GM18499 (cell line): ENCODE measurements at regions not wholly inside any gene's neighbourhood (a gene's known extent, or its start where the extent isn't known, plus 50 kb on each side); places are given as distances from the start of the nearest gene placed in this dataset.

ENCODE experiments used
- ATAC-seq: cut with Tn5 transposase; IDR thresholded peaks from one replicate; pipeline ENCODE4 v1.9.1; 2021; ENCODE audit warnings: moderate number of reproducible peaks; ENCODE audit not compliant: insufficient read depth, unreplicated experiment

DNA sequence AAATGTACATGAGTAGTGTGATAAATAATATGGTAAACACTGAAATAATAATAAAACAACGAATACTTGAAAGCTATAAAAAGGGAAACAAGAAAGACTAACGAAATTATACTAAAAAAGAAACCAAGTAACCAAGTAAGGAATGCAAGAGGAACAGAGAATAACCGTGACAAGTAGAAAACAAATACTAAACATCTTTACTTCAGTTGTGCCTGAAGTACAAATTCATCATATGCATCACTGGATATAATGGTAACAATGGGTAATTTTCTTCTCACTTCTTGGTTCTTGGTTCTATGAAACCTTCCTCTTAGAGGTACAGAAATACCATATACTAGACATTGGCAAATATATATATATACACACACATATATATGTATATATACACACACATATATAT, 1093.6 kb upstream of the B3GALT2 start:
- peak; percentile 96 for ATAC-seq

DNA sequence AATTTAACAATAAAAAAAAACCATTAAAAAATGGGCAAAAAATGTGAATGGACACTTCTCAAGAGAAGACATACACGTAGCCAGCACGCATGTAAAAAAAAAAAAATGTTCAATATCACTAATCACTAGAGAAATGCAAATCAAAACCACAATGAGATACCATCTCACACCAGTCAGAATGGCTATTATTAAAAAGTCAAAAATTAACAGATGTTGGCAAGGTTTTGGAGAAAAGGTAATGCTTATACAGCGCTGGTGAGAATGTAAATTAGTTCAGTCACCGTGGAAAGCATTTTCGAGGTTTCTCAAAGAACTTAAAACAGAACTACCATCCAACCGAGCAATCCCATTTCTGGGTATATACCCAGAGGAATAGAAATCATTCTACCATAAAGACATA, 1091.5 kb upstream of the B3GALT2 start:
- peak; percentile 41 for ATAC-seq

DNA sequence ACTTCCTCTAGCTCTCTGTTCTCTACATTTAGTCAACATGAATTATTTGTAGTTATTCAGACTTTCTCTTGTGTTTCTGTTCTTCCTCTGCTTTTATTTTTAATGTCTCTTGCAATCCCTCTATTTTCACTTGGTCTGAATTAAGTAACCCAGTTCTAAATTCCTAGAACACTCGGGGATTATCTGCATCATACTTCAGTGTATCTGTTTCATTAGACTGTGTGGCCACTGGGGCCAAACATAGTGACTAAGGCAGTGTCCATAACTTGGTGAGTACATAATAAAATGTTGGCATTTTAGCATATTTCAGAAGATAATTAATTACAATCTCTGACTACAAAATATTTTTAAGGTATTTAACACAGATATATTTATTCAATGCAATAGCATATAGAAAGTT, 1087.2 kb upstream of the B3GALT2 start:
- ATAC-seq = no peak

DNA sequence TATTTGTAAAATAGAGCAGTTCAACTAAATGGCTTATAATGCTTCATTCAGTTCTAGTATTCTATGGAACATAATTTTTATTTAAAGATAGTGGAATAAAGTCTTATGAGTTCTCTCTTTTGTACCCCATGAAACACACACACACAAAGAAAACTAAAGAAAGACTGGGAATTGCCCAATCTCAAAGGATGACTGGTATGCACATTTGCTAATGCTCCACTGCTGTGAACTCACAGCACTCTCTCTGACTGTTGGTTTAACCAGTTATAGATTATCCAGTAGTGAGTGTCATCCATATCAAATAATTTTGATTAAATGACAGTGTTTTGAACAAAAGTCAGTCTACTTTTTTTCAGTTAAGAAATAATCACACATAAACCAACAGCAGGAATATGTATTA, 1082.4 kb upstream of the B3GALT2 start:
- no peak for ATAC-seq

DNA sequence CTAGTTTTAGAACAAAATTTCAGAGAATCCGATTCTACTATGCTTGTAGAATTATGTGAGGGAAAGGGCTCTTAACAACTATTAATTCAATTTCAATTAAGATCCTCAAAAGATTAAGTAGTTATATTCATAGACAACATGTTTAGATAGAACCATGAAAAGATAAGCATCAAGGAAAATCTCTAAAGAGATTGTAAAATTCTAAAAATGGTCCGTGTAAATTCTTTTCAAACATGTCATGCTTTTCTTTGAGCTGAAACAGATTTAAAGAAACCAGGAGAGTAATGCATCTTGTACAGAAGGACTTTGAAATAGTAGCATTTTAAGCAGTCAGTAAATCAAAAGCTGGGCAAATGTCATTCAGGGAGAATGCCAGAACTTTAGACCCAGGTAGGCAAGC, 1080.6 kb upstream of the B3GALT2 start:
- ATAC-seq = no peak

DNA sequence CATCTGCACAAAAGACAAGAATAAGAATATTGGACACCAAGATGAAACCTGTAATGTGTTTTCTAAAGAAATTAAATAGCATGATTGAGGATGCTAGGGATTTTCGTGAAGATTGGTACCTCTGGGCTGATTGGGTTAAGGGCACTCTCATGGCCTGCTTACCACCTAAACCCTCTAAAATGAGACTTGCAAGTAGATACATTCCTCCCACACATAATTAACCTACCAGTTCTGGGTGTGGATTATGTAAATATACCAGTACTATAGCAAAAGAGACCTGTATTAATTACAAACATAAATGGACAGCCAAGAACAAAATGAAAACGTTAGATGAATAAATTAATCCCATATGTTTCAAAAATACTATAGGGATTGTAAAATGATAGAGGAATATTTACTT, 1069.6 kb upstream of the B3GALT2 start:
- no peak for ATAC-seq

DNA sequence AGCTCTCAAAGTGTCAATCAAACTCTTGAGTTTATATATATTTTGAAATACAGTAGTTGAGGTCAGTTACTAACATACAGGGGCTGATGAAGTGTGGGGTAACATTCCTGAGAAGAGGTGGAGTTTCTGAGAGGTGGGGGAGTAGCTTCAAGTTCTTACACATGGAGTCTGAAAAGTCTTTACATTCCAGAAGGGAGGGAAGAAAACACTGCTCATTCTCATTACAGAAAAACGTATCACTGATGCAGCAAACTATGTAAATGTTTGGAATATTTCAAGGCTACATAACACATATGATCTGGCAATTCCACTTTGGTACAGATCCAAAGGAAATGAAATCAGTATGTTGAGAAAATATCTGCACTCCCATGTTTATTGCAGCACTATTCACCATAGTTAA, 1065.8 kb upstream of the B3GALT2 start:
- no peak for ATAC-seq

DNA sequence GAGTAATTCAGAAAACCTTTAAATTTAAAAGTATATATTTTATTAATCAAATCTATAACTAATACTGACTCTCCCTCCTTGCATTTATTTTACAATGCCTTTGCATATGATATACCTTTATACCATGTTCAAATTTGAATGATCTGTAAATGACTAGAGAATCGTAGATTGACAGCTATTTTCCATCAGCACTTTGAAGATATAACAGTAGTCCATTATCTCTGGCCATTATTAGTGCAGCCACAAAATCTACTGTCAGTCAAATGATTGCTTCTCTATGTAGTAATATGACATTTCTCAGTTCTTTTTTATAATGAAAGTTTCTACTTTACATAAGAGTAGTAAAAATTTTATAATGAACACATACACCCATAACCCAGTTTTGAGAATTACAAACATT, 1054.8 kb upstream of the B3GALT2 start:
- ATAC-seq = no peak

DNA sequence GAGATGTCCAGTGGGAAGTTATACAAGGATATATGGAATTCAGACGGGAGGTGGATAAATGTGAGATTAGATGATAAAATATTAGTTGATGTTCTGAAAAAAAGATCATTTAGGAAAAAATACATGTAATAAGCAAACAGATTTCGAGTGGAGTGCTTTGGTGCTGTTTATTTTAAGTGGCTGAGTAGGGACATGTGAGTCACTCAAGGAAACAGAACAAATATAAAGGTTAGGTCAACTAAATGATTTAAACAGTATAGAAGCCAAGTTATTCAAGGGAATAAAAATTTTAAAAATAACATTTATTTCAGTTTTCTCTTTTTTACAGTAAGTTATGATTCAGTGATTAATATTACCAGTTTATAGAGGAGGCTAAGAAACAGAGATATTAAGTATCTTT, 1046.7 kb upstream of the B3GALT2 start:
- no peak for ATAC-seq

DNA sequence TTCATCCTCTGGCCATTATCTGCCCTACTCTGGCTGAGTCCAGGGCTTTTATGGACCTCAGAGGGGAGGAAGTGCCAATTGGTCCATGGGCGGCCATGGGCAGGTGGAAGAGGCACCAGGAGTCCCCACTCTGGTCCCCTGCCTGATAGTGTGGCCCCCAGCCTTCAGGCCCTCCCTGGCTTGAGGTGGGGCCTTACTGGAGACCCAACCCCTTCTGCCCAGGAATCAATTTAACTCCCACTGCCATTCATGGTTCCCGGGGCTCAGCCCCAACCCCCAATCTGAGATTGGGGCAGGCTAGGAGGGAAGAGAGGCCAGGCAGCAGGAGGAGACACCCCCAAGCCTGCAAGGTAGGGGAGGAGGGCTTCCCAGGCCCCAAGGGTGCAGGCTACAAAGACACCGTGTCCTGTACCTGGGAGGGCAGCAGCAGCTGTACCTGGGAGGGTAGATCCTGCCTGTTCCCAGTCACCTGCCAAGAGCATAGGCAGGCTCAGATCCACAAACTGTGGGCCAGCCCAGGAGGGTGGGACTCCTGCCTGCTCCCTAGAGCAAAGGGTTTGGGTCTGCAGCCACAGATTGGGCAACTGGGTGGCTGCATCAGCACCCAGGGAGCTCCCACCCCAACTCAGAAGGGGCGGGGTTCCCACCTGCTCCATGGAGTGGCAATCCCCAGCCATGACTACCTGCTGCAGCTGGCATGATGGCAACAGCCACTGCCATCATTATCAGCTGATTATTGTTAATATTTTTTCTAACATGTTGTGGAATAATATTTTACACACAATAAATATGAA, 1044.1 kb upstream of the B3GALT2 start:
- ATAC-seq = no peak

DNA sequence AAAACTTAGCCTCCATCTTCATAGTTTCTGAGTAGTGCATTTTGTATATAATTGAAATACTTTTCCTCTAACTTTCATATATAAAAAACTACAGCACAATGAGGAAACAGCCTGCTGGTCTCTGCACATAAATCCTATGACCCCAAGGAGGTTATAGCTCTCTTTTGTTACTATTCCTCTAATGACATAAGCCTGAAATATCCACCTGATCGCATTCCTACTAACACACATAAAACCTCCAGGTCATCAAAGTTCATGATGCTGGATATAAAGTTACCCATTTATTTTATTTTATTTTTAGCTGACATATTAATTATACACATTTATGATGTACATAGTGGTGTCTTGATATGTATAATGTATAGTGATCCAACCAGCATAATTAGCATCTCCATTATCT, 1042.0 kb upstream of the B3GALT2 start:
- ATAC-seq = no peak

DNA sequence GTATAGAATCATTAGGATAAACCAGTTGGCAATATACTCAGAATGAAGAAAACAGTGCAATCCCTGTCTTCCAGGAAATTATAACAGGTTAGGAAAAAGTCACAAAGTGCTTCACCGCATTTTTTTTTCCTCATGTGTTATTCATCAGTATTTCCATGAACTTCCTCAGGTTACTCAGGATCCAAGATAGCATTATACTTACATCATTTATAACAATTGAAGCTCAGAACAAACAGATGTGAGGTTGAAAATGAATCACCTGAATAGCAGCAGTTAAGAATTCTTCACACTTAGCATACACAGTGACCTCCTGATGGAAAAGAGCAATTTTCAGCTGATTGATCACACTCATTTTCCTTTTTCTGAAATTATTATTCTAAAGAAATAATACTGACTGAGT, 1040.7 kb upstream of the B3GALT2 start:
- no peak for ATAC-seq

DNA sequence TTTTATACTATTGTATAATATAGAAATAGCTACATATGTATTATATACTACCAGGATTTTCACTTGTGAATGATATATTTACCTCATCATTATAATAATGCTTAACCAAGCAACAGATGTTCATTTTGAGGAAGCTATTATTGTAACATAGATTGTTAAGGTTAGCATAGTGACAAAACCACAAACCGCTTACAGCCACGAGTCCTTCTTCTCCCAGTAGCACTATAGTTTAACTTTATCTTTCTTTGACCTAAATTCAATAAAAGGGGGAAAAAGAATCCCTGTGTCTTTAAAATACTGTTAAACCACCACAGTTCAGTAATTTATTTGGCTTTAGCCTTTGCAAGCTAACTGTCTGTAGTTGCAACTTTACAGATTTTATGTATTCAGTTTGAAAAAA, 1039.4 kb upstream of the B3GALT2 start:
- peak; percentile 93 for ATAC-seq

DNA sequence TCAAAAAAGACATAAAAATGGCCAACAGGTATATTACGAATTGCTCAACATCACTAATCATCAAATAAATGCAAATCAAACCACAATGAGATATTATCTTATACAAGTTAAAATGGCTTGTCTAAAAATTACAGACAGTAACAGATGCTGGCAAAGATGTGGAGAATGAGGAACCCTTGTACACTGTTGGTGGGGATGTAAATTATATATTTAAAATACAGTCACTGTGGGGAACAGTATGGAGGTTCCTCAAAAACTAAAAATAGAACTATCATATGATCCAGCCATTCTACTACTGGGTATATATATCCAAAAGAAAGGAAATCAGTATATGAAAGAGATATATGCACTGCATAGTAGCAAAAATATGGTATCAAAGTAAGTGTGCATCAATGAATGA, 1037.2 kb upstream of the B3GALT2 start:
- ATAC-seq = no peak

DNA sequence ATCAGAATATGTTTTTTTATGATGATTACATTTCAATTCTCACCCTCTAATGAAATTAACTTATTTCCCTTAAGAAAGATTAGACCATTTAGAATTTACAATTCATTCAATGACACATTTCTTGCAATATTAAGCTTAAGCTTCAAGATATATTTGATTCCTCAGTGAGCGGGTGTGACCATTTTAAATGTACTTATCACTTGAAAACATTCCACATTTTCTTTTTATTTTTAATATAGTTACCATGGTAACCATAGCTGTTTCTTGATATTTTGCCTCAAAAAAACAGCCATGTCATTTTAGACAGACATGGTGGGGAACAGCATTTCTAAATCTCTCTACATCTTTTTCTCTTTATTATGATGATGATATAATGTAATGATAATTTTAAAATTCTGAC, 1029.0 kb upstream of the B3GALT2 start:
- ATAC-seq = no peak

DNA sequence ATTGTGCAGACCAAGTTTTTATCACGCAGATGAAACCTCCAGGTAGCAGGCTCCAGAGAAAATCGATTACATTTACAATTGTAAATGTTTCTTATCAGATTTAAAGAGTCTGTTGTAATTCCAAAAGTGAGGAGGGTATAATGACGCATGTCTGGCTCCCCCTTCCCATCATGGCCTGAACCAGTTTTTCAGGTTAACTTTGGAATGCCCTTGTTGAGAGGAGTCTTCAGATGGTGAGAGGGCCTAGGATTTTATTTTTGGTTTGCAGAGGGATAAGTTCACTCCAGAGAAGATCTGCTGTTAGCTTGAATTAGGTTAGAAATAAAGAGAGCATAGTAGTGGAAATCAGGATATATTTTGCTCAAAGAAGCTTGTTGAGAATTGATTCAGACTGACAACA, 1028.3 kb upstream of the B3GALT2 start:
- no peak for ATAC-seq

DNA sequence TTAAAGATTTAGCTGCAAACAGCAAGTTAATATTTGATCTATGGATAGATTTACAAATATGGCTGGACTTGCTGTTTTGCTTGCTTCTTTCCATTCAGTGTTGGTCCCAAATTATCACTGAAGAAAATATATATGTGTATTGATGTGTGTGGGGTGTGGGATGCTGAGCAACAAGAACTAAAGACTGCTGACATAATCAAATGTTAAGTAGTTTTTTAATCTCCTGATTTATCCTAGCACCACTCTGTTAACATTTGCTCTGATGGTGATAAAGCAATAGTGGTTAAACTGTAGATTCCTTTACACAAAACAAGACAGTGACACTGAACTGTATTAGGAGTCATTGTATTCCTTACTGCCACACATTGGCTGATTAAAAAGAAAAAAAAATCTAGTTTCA, 1023.5 kb upstream of the B3GALT2 start:
- ATAC-seq = no peak

DNA sequence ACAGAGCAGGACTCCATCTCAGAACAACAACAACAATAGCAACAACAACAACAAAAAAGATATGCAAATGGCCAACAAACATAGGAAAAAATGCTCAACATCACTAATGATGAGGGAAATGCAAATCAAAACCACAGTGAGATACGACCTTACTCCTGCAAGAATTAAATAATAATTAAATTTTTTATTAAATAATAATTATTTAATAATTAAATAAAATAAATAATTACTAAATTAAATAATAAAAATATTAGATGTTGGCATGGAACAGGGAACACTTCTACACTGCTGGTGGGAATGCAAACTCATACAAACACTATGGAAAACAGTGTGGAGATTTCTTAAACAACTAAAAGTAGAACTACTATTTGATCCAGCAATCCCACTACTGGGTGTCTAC, 1022.3 kb upstream of the B3GALT2 start:
- ATAC-seq = no peak

DNA sequence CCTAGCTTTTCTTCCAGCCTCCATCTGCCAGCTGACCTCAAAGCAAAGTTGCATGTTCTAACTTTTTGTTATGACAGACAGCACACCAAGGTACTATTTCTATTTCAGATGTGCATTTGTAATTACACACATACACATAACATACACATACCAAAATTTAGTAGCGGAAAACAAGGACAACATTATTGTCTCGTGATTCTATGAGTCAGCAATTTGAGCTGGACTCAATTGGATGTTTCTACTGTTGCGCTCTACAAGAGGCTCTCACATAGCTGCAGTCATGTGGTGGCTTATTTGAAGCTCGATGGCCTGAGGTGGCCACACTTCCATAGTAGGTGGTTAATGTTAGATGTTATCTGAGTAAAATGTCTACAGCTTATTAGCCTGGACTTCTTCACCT, 1010.1 kb upstream of the B3GALT2 start:
- ATAC-seq = no peak

DNA sequence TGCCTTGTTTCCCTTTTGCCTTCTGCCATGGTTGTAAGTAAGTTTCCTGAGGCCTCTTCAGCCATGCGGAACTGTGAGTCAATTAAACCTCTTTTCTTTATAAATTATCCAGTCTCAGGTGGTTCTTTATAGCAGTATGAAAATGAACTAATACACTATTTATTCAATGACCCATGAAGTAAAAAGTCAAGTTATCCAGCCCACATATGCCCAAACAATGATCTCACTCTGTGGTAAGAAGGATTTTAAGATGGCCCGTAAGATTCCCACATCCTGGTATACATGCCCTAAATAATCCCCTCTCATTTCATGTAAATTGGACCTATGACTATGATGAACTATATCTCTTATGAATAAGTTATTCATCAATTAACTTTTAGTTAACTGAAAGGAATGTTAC, 1008.3 kb upstream of the B3GALT2 start:
- ATAC-seq = no peak

DNA sequence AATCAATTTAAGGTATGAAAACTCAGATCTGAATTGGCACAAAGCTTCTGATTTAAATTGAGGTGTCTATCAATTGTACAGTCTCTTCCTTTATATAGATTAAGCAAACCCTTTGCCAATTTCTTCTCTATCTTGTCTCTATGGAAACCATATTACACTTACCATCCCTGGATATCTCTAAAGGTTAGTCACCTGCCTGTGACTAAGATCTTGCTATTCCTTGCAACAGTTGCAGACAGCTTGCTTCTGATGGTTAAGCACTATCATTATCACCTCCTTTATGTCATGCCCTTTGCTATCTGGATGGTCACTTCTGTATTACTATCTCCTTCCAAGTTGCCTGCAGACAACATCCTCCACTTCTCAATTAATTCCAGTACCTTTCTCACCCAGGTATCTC, 998.6 kb upstream of the B3GALT2 start:
- no peak for ATAC-seq

DNA sequence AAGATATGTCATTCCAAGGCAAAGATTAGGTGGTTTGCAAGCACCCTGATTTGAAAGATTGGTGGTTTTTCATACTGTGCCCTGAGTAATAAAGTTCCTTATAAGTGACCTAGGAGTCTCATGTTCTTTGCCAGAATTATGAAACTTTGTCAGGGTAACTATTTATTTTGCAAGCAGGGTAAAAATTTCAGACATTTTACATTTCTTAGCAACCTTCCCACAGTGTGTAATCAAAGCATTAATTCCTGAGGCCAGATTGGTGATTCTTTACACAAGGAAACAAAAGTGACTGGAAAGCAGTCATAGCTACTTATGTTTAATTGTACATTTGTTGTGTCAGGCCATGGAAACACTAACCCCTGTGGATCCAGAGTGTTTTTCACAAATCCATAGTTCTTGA, 998.0 kb upstream of the B3GALT2 start:
- no peak for ATAC-seq

DNA sequence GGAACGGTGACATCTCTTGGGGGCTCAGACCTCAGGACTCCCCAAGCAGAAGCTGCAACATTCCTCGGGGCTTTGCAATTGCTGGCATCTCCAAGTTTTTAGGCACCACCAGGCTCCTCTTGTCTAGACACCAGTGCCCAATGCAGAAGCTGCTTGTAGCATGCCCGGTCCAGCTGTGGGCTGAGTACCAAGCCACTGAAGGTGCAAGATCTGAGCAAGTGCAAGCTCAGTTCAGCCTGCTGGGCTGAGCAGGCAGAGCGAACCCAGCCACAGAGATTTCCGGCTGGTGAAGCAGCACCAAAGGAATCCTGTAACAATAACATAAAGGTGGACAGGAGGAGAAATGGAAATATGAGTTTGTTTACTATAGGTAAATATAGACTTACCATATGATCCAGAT, 995.4 kb upstream of the B3GALT2 start:
- ATAC-seq = no peak
